ENCODE measurements at regions not wholly inside any gene's neighbourhood (a gene's known extent, or its start where the extent isn't known, plus 50 kb on each side); places are given as distances from the start of the nearest gene placed in this dataset.

- DNase-seq = no peak
Measured at GRCh38 chrX:6472652-6473342, 62.1 kb downstream of the VCX3A start.

GRCh38 chrX:6468706-6469105, 66.2 kb downstream of the VCX3A start:
- peak; percentile 29 for DNase-seq

- no peak for DNase-seq
Measured at GRCh38 chrX:6465756-6466155, 69.2 kb downstream of the VCX3A start.

GRCh38 chrX:6464726-6465125, 70.2 kb downstream of the VCX3A start:
- DNase-seq = no peak

- DNase-seq = no peak
Measured at GRCh38 chrX:6460893-6461490, 73.9 kb downstream of the VCX3A start.

- no peak for DNase-seq
Measured at GRCh38 chrX:6456196-6456595, 78.7 kb downstream of the VCX3A start.

GRCh38 chrX:6449946-6450345, 85.0 kb downstream of the VCX3A start:
- no peak for DNase-seq

- no peak for DNase-seq
Measured at GRCh38 chrX:6448003-6448402, 86.9 kb downstream of the VCX3A start.

- no peak for DNase-seq
Measured at GRCh38 chrX:6446582-6446981, 88.3 kb downstream of the VCX3A start.

GRCh38 chrX:6440648-6441047, 94.3 kb downstream of the VCX3A start:
- no peak for DNase-seq

- no peak for DNase-seq
Measured at GRCh38 chrX:6432226-6432625, 102.7 kb downstream of the VCX3A start.

GRCh38 chrX:6407542-6407941, 127.4 kb downstream of the VCX3A start:
- no peak for DNase-seq

- DNase-seq = no peak
Measured at GRCh38 chrX:6386837-6387236, 148.1 kb downstream of the VCX3A start.

- DNase-seq = no peak
Measured at GRCh38 chrX:6384921-6385320, 150.0 kb downstream of the VCX3A start.

- no peak for DNase-seq
Measured at GRCh38 chrX:6384371-6384770, 150.5 kb downstream of the VCX3A start.

GRCh38 chrX:6383917-6384316, 151.0 kb downstream of the VCX3A start:
- peak; percentile 8 for DNase-seq

- DNase-seq = no peak
Measured at GRCh38 chrX:6383488-6383887, 151.4 kb downstream of the VCX3A start.

- DNase-seq = no peak
Measured at GRCh38 chrX:6382284-6382683, 152.6 kb downstream of the VCX3A start.

GRCh38 chrX:6377103-6377764, 148.6 kb upstream of the NLGN4X start:
- DNase-seq = no peak

- DNase-seq = no peak
Measured at GRCh38 chrX:6374556-6374955, 145.9 kb upstream of the NLGN4X start.

GRCh38 chrX:6372981-6373380, 144.3 kb upstream of the NLGN4X start:
- DNase-seq = no peak

- DNase-seq = no peak
Measured at GRCh38 chrX:6371353-6371752, 142.7 kb upstream of the NLGN4X start.

GRCh38 chrX:6363188-6363587, 134.5 kb upstream of the NLGN4X start:
- DNase-seq = no peak

- DNase-seq = no peak
Measured at GRCh38 chrX:6325437-6325836, 96.8 kb upstream of the NLGN4X start.

- no peak for DNase-seq
Measured at GRCh38 chrX:6313356-6313755, 84.7 kb upstream of the NLGN4X start.
